Neural cell (in vitro differentiated cells): ENCODE measurements at regions not wholly inside any gene's neighbourhood (a gene's known extent, or its start where the extent isn't known, plus 50 kb on each side); places are given as distances from the start of the nearest gene placed in this dataset.

Source experiments
- EP300 ChIP-seq: fragments of 450-650 bp; conservative IDR thresholded peaks from 2 replicates; pipeline ENCODE4 v1.6.1; 2014; ENCODE audit warnings: antibody characterized with exemption, mild to moderate bottlenecking, moderate library complexity; ENCODE audit not compliant: poor library complexity, severe bottlenecking
- EZH2 ChIP-seq: fragments of 200-600, 300-800 bp; shearing (Covaris generic), sonication (generic); IDR thresholded peaks from 2 replicates; pipeline ENCODE4 v1.6.1; 2014; ENCODE audit warnings: antibody characterized with exemption, low read length, borderline replicate concordance, mild to moderate bottlenecking; ENCODE audit not compliant: insufficient read depth, poor library complexity, severe bottlenecking
- POLR2AphosphoS5 ChIP-seq: IDR thresholded peaks from 2 replicates; pipeline ENCODE4 v1.6.1; 2012
- REST ChIP-seq: IDR thresholded peaks from 2 replicates; pipeline ENCODE4 v1.6.1; 2012; ENCODE audit warnings: borderline replicate concordance
- TF ChIP-seq, protein P1 (sequence below): fragments of 450-650 bp; IDR thresholded peaks from 2 replicates; pipeline ENCODE4 v1.5.1; 2014; ENCODE audit warnings: antibody characterized with exemption, mild to moderate bottlenecking, moderate library complexity; ENCODE audit not compliant: poor library complexity, severe bottlenecking

GRCh38 chr13:111937777-111938311 lies 129.1 kb upstream of the SOX1 start:
- TF ChIP-seq, protein P1, sequence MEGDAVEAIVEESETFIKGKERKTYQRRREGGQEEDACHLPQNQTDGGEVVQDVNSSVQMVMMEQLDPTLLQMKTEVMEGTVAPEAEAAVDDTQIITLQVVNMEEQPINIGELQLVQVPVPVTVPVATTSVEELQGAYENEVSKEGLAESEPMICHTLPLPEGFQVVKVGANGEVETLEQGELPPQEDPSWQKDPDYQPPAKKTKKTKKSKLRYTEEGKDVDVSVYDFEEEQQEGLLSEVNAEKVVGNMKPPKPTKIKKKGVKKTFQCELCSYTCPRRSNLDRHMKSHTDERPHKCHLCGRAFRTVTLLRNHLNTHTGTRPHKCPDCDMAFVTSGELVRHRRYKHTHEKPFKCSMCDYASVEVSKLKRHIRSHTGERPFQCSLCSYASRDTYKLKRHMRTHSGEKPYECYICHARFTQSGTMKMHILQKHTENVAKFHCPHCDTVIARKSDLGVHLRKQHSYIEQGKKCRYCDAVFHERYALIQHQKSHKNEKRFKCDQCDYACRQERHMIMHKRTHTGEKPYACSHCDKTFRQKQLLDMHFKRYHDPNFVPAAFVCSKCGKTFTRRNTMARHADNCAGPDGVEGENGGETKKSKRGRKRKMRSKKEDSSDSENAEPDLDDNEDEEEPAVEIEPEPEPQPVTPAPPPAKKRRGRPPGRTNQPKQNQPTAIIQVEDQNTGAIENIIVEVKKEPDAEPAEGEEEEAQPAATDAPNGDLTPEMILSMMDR: no peak
- no peak for TF ChIP-seq EZH2
- no peak for TF ChIP-seq EP300
- TF ChIP-seq REST: no peak
- TF ChIP-seq POLR2AphosphoS5: no peak
